NAMALWA (cell line): ENCODE measurements at regions not wholly inside any gene's neighbourhood (a gene's known extent, or its start where the extent isn't known, plus 50 kb on each side); places are given as distances from the start of the nearest gene placed in this dataset.
"Not testable (repeated sequence)": the region's sequence is repeated elsewhere in the genome, so short reads cannot be mapped to it uniquely, and the experiment has no call there.

ENCODE experiments used
- DNase-seq: peaks from one replicate; pipeline ENCODE4 v3.0.0-alpha.2; 2015; ENCODE audit warnings: low spot score

- no peak for DNase-seq
Measured at GRCh38 chr11:92111287-92111686, 113.3 kb upstream of the FAT3 start.

- DNase-seq: no peak
Measured at GRCh38 chr11:92109466-92109865, 115.2 kb upstream of the FAT3 start.

GRCh38 chr11:92107331-92107730, 117.3 kb upstream of the FAT3 start:
- DNase-seq: no peak

- no peak for DNase-seq
Measured at GRCh38 chr11:92104349-92104748, 120.3 kb upstream of the FAT3 start.

- no peak for DNase-seq
Measured at GRCh38 chr11:92101920-92102319, 122.7 kb upstream of the FAT3 start.

GRCh38 chr11:92099183-92099582, 125.4 kb upstream of the FAT3 start:
- no peak for DNase-seq

GRCh38 chr11:92098172-92098571, 126.4 kb upstream of the FAT3 start:
- no peak for DNase-seq

GRCh38 chr11:92087725-92088537, 136.7 kb upstream of the FAT3 start:
- DNase-seq: no peak

GRCh38 chr11:92083123-92083522, 141.5 kb upstream of the FAT3 start:
- no peak for DNase-seq

- DNase-seq: no peak
Measured at GRCh38 chr11:92082652-92083051, 142.0 kb upstream of the FAT3 start.

GRCh38 chr11:92074498-92074897, 150.1 kb upstream of the FAT3 start:
- not testable (repeated sequence) for DNase-seq

GRCh38 chr11:92071660-92072059, 153.0 kb upstream of the FAT3 start:
- no peak for DNase-seq

- no peak for DNase-seq
Measured at GRCh38 chr11:92070026-92070889, 154.4 kb upstream of the FAT3 start.

- DNase-seq: no peak
Measured at GRCh38 chr11:92067016-92067415, 157.6 kb upstream of the FAT3 start.

GRCh38 chr11:92061456-92062062, 163.1 kb upstream of the FAT3 start:
- no peak for DNase-seq

- no peak for DNase-seq
Measured at GRCh38 chr11:92057849-92058442, 166.7 kb upstream of the FAT3 start.

- no peak for DNase-seq
Measured at GRCh38 chr11:92053216-92053615, 171.4 kb upstream of the FAT3 start.

- no peak for DNase-seq
Measured at GRCh38 chr11:92050305-92050704, 174.3 kb upstream of the FAT3 start.

GRCh38 chr11:92048415-92048814, 176.2 kb upstream of the FAT3 start:
- DNase-seq: no peak

GRCh38 chr11:92046103-92046502, 178.5 kb upstream of the FAT3 start:
- DNase-seq: no peak

GRCh38 chr11:92045301-92045700, 179.3 kb upstream of the FAT3 start:
- no peak for DNase-seq

- no peak for DNase-seq
Measured at GRCh38 chr11:92035488-92035887, 189.1 kb upstream of the FAT3 start.
